HG03095 (cell line): ENCODE measurements at regions not wholly inside any gene's neighbourhood (a gene's known extent, or its start where the extent isn't known, plus 50 kb on each side); places are given as distances from the start of the nearest gene placed in this dataset.
"Not testable (repeated sequence)": the region's sequence is repeated elsewhere in the genome, so short reads cannot be mapped to it uniquely, and the experiment has no call there.

Experiments used
- ATAC-seq: cut with Tn5 transposase; IDR thresholded peaks from one replicate; pipeline ENCODE4 v1.9.1; 2021; ENCODE audit warnings: moderate library complexity; ENCODE audit not compliant: unreplicated experiment

GRCh38 chr2:31739161-31739560, 158.4 kb upstream of the SRD5A2 start:
- no peak for ATAC-seq

GRCh38 chr2:31736695-31737454, 156.1 kb upstream of the SRD5A2 start:
- ATAC-seq: no peak

GRCh38 chr2:31735716-31736115, 155.0 kb upstream of the SRD5A2 start:
- no peak for ATAC-seq

GRCh38 chr2:31729442-31730092, 148.8 kb upstream of the SRD5A2 start:
- ATAC-seq: no peak

GRCh38 chr2:31729065-31729439, 148.3 kb upstream of the SRD5A2 start:
- ATAC-seq: no peak

- ATAC-seq: no peak
These were observed 147.8 kb upstream of the SRD5A2 start for GRCh38 chr2:31728406-31729064.

- no peak for ATAC-seq
These were observed 145.7 kb upstream of the SRD5A2 start for GRCh38 chr2:31726457-31726856.

- no peak for ATAC-seq
These were observed 144.7 kb upstream of the SRD5A2 start for GRCh38 chr2:31725444-31725843.

- no peak for ATAC-seq
These were observed 131.0 kb upstream of the SRD5A2 start for GRCh38 chr2:31711737-31712136.

- no peak for ATAC-seq
These were observed 129.4 kb upstream of the SRD5A2 start for GRCh38 chr2:31710121-31710520.

GRCh38 chr2:31707992-31708391, 127.3 kb upstream of the SRD5A2 start:
- ATAC-seq: no peak

GRCh38 chr2:31704561-31705212, 123.9 kb upstream of the SRD5A2 start:
- no peak for ATAC-seq

- no peak for ATAC-seq
These were observed 122.5 kb upstream of the SRD5A2 start for GRCh38 chr2:31703253-31703652.

- ATAC-seq: no peak
These were observed 118.0 kb upstream of the SRD5A2 start for GRCh38 chr2:31698722-31699121.

- ATAC-seq: no peak
These were observed 115.3 kb upstream of the SRD5A2 start for GRCh38 chr2:31696068-31696467.

- no peak for ATAC-seq
These were observed 113.7 kb upstream of the SRD5A2 start for GRCh38 chr2:31694444-31694843.

GRCh38 chr2:31693882-31694281, 113.1 kb upstream of the SRD5A2 start:
- no peak for ATAC-seq

- no peak for ATAC-seq
These were observed 107.5 kb upstream of the SRD5A2 start for GRCh38 chr2:31688282-31688681.

- not testable (repeated sequence) for ATAC-seq
These were observed 102.8 kb upstream of the SRD5A2 start for GRCh38 chr2:31683506-31683905.

GRCh38 chr2:31675485-31675901, 94.8 kb upstream of the SRD5A2 start:
- no peak for ATAC-seq

- no peak for ATAC-seq
These were observed 93.7 kb upstream of the SRD5A2 start for GRCh38 chr2:31674446-31674845.

GRCh38 chr2:31666878-31667277, 86.1 kb upstream of the SRD5A2 start:
- ATAC-seq: no peak
